Body of pancreas (tissue), 4 donors: ENCODE measurements at regions not wholly inside any gene's neighbourhood (a gene's known extent, or its start where the extent isn't known, plus 50 kb on each side); places are given as distances from the start of the nearest gene placed in this dataset.

Experiments
- ATAC-seq: fragments of 150-250 bp; one replicate; pipeline ENCODE4 v1.9.1; 2016
- DNase-seq, 4 donors: peaks; one replicate each; pipeline ENCODE4 v3.0.0-alpha.2; 2019
- H3K27ac ChIP-seq, 4 donors: fragments of 200-600 bp; sonication (generic); 1 replicate in 3 of 4; 2 replicates in 1 of 4; pipeline versions ENCODE4 v1.5.1 to v1.6.1; 2016 to 2019; ENCODE audit warnings: mild to moderate bottlenecking in 1 of 4, mixed read lengths in 1 of 4, moderate library complexity in 1 of 4
- H3K27me3 ChIP-seq, 2 donors: fragments of 200-600 bp; sonication (generic); one replicate each; pipeline ENCODE4 v1.6.0; 2016; ENCODE audit warnings: mild to moderate bottlenecking in 1 of 2
- H3K36me3 ChIP-seq, 2 donors: fragments of 200-600 bp; sonication (generic); replicated peaks in 1 of 2; 2 replicates each; pipeline ENCODE4 v1.5.1; 2016; ENCODE audit warnings: low read depth in 2 of 2; ENCODE audit not compliant: insufficient read depth in 1 of 2
- H3K4me1 ChIP-seq: fragments of 200-600 bp; sonication (generic); one replicate; pipeline ENCODE4 v1.6.0; 2016
- H3K4me3 ChIP-seq, 2 donors: fragments of 200-600 bp; sonication (generic); 1 replicate in 1 of 2; 2 replicates in 1 of 2; pipeline ENCODE4 v1.5.1; 2016 to 2019
- H3K9me3 ChIP-seq, 3 donors: fragments of 200-600 bp; sonication (generic); 1 replicate in 2 of 3; 2 replicates in 1 of 3; pipeline ENCODE4 v1.5.1; 2016
- CTCF ChIP-seq, 7 experiments: fragments of 450-650 bp in 4 of 7; fragments of 200-600 bp in 3 of 7; sonication (generic) in 3 of 7; IDR thresholded peaks; one replicate each; pipeline ENCODE4 v1.5.1; 2016 to 2019; ENCODE audit warnings: antibody characterized with exemption in 7 of 7
- POLR2A ChIP-seq, 3 donors: fragments of 450-650 bp; IDR thresholded peaks; one replicate each; pipeline ENCODE4 v1.6.1; 2016; ENCODE audit warnings: antibody characterized with exemption in 3 of 3, mild to moderate bottlenecking in 2 of 3
- WGBS, 2 donors: methylation state at CpG; one replicate each; pipeline ENCODE4 v1.1.5; 2017; 5-methylcytosine and 5-hydroxymethylcytosine counted together
- intact Hi-C: fragments of 100-400 bp; cut with DNase I; formaldehyde crosslinking; loops from one replicate; pipeline ENCODE4 v1.15.1; 2023

GRCh38 chr14:53478174-53478573 lies 325.1 kb upstream of the DDHD1 start:
- ATAC-seq (no peak), DNase-seq (no peak)
- no peak for TF ChIP-seq CTCF (IDR thresholded peaks at IDR 0.05)
- no peak for TF ChIP-seq POLR2A (IDR thresholded peaks at IDR 0.05)
- 35 to 37% methylated on average over 1 of the region's 1 CpG for WGBS, 2 donors
- H3K27me3 ChIP-seq, result no peaks in the 10 kb centered on the region
- H3K9me3 ChIP-seq, result no peaks in the 10 kb centered on the region
- H3K27ac ChIP-seq, result no peak overlapping the region
- H3K4me1 ChIP-seq, result no peaks in the 10 kb centered on the region
- no peak overlapping the region for H3K4me3 ChIP-seq
- H3K36me3 ChIP-seq, result no peaks in the 10 kb centered on the region
- intact Hi-C loops, result no loop called here

GRCh38 chr14:53473480-53473879 lies 320.4 kb upstream of the DDHD1 start:
- intact Hi-C loops, result no loop called here
- WGBS, 2 donors, result 40 to 44% methylated on average over 1 of the region's 1 CpG
- Histone ChIP-seq H3K27me3 (no peaks in the 10 kb centered on the region), H3K9me3 (no peaks in the 10 kb centered on the region), H3K27ac (no peak overlapping the region), H3K4me1 (no peaks in the 10 kb centered on the region), H3K4me3 (no peak overlapping the region), H3K36me3 (no peaks in the 10 kb centered on the region)
- TF ChIP-seq POLR2A (IDR thresholded peaks at IDR 0.05) (no peak), CTCF (IDR thresholded peaks at IDR 0.05) (no peak)
- ATAC-seq (no peak), DNase-seq (no peak)

GRCh38 chr14:53472306-53472705 lies 319.2 kb upstream of the DDHD1 start:
- ATAC-seq (no peak), DNase-seq (no peak)
- no peak overlapping the region for H3K4me3 ChIP-seq
- no peak overlapping the region for H3K27ac ChIP-seq
- H3K9me3 ChIP-seq, result no peaks in the 10 kb centered on the region
- TF ChIP-seq POLR2A (IDR thresholded peaks at IDR 0.05) (no peak), CTCF (IDR thresholded peaks at IDR 0.05) (no peak)
- intact Hi-C loops, result no loop called here
- H3K4me1 ChIP-seq, result no peaks in the 10 kb centered on the region
- H3K27me3 ChIP-seq, result no peaks in the 10 kb centered on the region
- no peaks in the 10 kb centered on the region for H3K36me3 ChIP-seq

GRCh38 chr14:53470351-53471043 lies 317.4 kb upstream of the DDHD1 start:
- WGBS, 2 donors, result 67 to 90% methylated on average over 1 to 2 of the region's 2 CpGs
- H3K4me1 ChIP-seq, result no peaks in the 10 kb centered on the region

More at GRCh38 chr14:53470351-53471043, 317.4 kb upstream of the DDHD1 start:
- H3K27ac ChIP-seq, result no peak overlapping the region
- DNase-seq (no peak), ATAC-seq (no peak)
- H3K36me3 ChIP-seq, result no peaks in the 10 kb centered on the region
- no peaks in the 10 kb centered on the region for H3K9me3 ChIP-seq
- TF ChIP-seq CTCF (IDR thresholded peaks at IDR 0.05) (no peak), POLR2A (IDR thresholded peaks at IDR 0.05) (no peak)
- H3K27me3 ChIP-seq, result no peaks in the 10 kb centered on the region
- intact Hi-C loops, result no loop called here
- H3K4me3 ChIP-seq, result no peak overlapping the region
